ENCODE measurements at regions not wholly inside any gene's neighbourhood (a gene's known extent, or its start where the extent isn't known, plus 50 kb on each side); places are given as distances from the start of the nearest gene placed in this dataset.
A peak's percentile ranks its signal among the peaks of the same experiment; 100 is the strongest.
"Not testable (repeated sequence)": the region's sequence is repeated elsewhere in the genome, so short reads cannot be mapped to it uniquely, and the experiment has no call there.

DNA sequence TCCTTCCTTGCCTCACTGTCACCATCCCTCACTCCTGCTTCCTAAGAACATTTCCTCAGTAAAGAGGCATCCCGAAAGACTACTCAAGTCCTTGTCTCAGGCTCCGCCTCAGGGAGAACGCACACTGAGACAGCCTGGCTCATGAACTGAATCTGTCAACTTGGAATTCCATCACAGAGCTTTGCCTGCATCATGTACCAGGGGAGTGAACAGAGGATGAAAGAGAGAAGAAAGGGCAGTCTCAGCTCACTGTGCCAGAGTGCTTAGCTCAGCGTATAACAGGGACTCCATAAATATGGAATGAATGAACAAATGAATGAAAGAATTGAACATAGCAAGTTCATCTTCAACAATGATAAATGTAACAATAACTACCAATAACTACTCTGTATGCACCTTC lies 68.7 kb upstream of the SLC1A3 start:
- ChIA-PET POLR2A (no interaction called here), CTCF (interaction anchor here (0.6 kb wide), 1 partner anchor 151 kb away, joined by 3 read pairs; no protein-coding TSS in a partner anchor)
- H3K4me2 ChIP-seq, result no peak overlapping the region
- no peak overlapping the region for H3K27ac ChIP-seq
- H3K4me3 ChIP-seq, result no peak overlapping the region
- no peaks in the 10 kb centered on the region for H3K9me3 ChIP-seq
- no peak for FAIRE-seq
- DNase-seq (ENCODE audit: low read depth in 1 of 2, low spot score in 1 of 2), result no peak
- 70% methylated on average over 4 of the region's 4 CpGs for WGBS (ENCODE audit: missing lambda C conversion rate)
- TF ChIP-seq, protein P1, sequence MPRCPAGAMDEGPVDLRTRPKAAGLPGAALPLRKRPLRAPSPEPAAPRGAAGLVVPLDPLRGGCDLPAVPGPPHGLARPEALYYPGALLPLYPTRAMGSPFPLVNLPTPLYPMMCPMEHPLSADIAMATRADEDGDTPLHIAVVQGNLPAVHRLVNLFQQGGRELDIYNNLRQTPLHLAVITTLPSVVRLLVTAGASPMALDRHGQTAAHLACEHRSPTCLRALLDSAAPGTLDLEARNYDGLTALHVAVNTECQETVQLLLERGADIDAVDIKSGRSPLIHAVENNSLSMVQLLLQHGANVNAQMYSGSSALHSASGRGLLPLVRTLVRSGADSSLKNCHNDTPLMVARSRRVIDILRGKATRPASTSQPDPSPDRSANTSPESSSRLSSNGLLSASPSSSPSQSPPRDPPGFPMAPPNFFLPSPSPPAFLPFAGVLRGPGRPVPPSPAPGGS (IDR thresholded peaks at IDR 0.05), result no peak
- TF ChIP-seq GATA3 (IDR thresholded peaks at IDR 0.05; ENCODE audit: borderline replicate concordance) (no peak), MAFK (IDR thresholded peaks at IDR 0.05; ENCODE audit: partially characterized antibody) (peak; percentile 31), KDM1A (IDR thresholded peaks at IDR 0.05; ENCODE audit: low read depth) (no peak), ZNF302 (CRISPR knock-in tag; IDR thresholded peaks at IDR 0.05) (no peak)
- TF ChIP-seq, protein P2, sequence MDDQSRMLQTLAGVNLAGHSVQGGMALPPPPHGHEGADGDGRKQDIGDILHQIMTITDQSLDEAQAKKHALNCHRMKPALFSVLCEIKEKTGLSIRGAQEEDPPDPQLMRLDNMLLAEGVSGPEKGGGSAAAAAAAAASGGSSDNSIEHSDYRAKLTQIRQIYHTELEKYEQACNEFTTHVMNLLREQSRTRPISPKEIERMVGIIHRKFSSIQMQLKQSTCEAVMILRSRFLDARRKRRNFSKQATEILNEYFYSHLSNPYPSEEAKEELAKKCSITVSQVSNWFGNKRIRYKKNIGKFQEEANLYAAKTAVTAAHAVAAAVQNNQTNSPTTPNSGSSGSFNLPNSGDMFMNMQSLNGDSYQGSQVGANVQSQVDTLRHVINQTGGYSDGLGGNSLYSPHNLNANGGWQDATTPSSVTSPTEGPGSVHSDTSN (IDR thresholded peaks at IDR 0.05), result no peak
- TF ChIP-seq, protein P3, sequence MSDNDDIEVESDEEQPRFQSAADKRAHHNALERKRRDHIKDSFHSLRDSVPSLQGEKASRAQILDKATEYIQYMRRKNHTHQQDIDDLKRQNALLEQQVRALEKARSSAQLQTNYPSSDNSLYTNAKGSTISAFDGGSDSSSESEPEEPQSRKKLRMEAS (IDR thresholded peaks at IDR 0.05), result no peak
- no peaks in the 10 kb centered on the region for H3K4me1 ChIP-seq
- no peak for ATAC-seq

DNA sequence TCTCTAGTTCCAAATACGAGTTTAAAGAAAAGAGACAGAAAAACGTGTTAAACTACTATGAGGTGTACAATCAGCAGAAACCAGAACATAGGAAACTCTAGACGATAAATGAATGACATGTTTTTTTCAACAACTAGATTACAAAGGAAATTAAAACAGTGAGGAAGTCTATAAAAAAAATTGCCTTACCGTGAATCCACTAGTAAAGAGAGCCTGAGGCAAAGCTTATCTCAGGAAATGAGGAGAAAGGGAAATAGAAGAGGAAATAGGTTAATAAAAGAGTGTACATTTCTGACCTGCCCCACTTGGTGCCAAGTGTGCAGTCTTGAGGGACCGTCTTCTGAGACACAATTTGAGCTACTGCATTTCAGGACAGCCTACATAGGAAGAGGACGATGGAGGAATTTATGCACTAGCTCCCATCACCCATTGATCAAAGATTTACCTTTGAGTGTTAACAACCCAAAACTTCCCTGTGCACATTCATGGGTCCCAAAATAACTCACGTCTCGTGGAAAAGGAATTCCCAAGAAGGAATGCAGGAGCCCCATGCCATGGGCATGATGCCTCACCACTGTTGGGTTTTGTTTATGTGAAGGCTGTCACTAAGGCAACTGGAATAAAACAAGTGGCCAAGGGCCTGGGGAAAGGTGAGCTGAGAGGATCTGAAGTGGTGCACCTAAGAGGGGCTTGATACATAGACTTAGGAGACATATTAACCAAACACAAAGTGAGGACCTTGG lies 53.6 kb upstream of the SLC1A3 start:
- Histone ChIP-seq H3K4me3 (no peak overlapping the region), H3K27ac (no peak overlapping the region), H3K4me1 (no peaks in the 10 kb centered on the region), H3K4me2 (no peak overlapping the region), H3K9me3 (no peaks in the 10 kb centered on the region)
- DNase-seq (ENCODE audit: low read depth in 1 of 2, low spot score in 1 of 2) (peak in 1 of 2 experiments; percentile 7), FAIRE-seq (no peak), ATAC-seq (no peak)
- ChIA-PET CTCF (interaction anchor here (0.9 kb wide), 1 partner anchor 36 kb away, joined by 3 read pairs; no protein-coding TSS in a partner anchor), POLR2A (no interaction called here)
- 12% methylated on average over 8 of the region's 8 CpGs for WGBS (ENCODE audit: missing lambda C conversion rate)
- no peak for TF ChIP-seq JUNB (IDR thresholded peaks at IDR 0.05)
- no peak for TF ChIP-seq POLR2A (IDR thresholded peaks at IDR 0.05; ENCODE audit: low read length)
- TF ChIP-seq HOXB13 (CRISPR knock-in tag; IDR thresholded peaks at IDR 0.05; ENCODE audit: low read depth), result no peak
- TF ChIP-seq, protein P1 (IDR thresholded peaks at IDR 0.05), result no peak

DNA sequence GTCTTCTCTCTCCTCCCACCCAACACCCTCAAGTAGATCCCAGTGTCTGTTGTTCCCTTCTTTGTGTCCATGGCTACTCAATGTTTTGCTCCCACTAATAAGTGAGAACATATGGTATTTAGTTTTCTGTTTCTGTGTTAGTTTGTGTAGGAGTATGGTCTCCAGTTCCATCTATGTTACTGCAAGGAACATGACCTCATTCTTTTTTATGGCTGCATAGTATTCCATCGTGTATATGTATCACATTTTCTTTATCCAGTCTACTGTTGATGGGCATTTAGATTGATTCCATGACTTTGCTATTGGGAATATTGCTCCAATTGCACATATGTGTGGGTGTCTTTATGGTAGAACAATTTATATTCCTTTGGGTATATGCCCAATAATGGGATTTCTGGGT lies 51.4 kb upstream of the SLC1A3 start:
- not testable (repeated sequence) for ATAC-seq, H3K9me3 ChIP-seq

More for the DNA sequence above, 51.4 kb upstream of the SLC1A3 start:
- H3K4me1 ChIP-seq; FAIRE-seq; DNase-seq (ENCODE audit: low read depth in 1 of 2, low spot score in 1 of 2); CTCF ChIA-PET; H3K27ac ChIP-seq; POLR2A ChIA-PET; H3K4me3 ChIP-seq; H3K4me2 ChIP-seq: not testable (repeated sequence)
- 0% methylated on average over 1 of the region's 1 CpG for WGBS (ENCODE audit: missing lambda C conversion rate)

Small RNA genes lying in the stretch of these regions (small RNA-seq; reads per million reads assigned to genes)
- 0 reads per million in 6 experiments for gene RNA5SP181
